Neural crest cell (in vitro differentiated cells): ENCODE measurements at regions not wholly inside any gene's neighbourhood (a gene's known extent, or its start where the extent isn't known, plus 50 kb on each side); places are given as distances from the start of the nearest gene placed in this dataset.

Experiments
- DNase-seq: peaks from one replicate; pipeline ENCODE4 v3.0.0; 2021; ENCODE audit warnings: low read depth, mixed read lengths, low spot score
- H3K27ac Mint-ChIP-seq: one replicate; pipeline ENCODE4 v1.8.0; 2021; ENCODE audit warnings: mild to moderate bottlenecking, mixed read lengths; ENCODE audit not compliant: unreplicated experiment
- H3K27me3 Mint-ChIP-seq: 2 replicates; pipeline ENCODE4 v1.8.0; 2021; ENCODE audit warnings: low read depth, mild to moderate bottlenecking, mixed read lengths
- H3K36me3 Mint-ChIP-seq: 2 replicates; pipeline ENCODE4 v1.8.0; 2021; ENCODE audit warnings: low read depth, mild to moderate bottlenecking, mixed read lengths
- H3K4me1 Mint-ChIP-seq: 2 replicates; pipeline ENCODE4 v1.8.0; 2021; ENCODE audit warnings: mixed read lengths
- H3K4me3 Mint-ChIP-seq: one replicate; pipeline ENCODE4 v1.8.0; 2021; ENCODE audit warnings: mild to moderate bottlenecking, mixed read lengths
- H3K9me3 Mint-ChIP-seq: 2 replicates; pipeline ENCODE4 v1.8.0; 2021; ENCODE audit warnings: mixed read lengths
- CTCF ChIP-seq: fragments of 200-600 bp; sonication (generic); conservative IDR thresholded peaks from 2 replicates; pipeline ENCODE4 v1.5.0; 2021; ENCODE audit warnings: antibody characterized with exemption, mild to moderate bottlenecking

GRCh38 chr5:77560677-77561263 lies 68.7 kb upstream of the WDR41 start:
- peaks cover 11% of the 10 kb centered on the region for H3K27me3 Mint-ChIP-seq
- H3K9me3 Mint-ChIP-seq, result no peaks in the 10 kb centered on the region
- no peaks in the 10 kb centered on the region for H3K4me1 Mint-ChIP-seq
- TF ChIP-seq CTCF, result peak; percentile 76
- DNase-seq, result no peak
- no peaks in the 10 kb centered on the region for H3K36me3 Mint-ChIP-seq
- no peak overlapping the region for H3K4me3 Mint-ChIP-seq
- no peak overlapping the region for H3K27ac Mint-ChIP-seq

GRCh38 chr5:77558266-77558665 lies 66.2 kb upstream of the WDR41 start:
- Mint-ChIP-seq H3K36me3 (no peaks in the 10 kb centered on the region), H3K27me3 (peaks cover 14% of the 10 kb centered on the region), H3K27ac (no peak overlapping the region), H3K4me1 (no peaks in the 10 kb centered on the region), H3K4me3 (no peak overlapping the region), H3K9me3 (no peaks in the 10 kb centered on the region)
- no peak for DNase-seq
- no peak for TF ChIP-seq CTCF

- Mint-ChIP-seq H3K4me1 (no peaks in the 10 kb centered on the region), H3K4me3 (no peak overlapping the region), H3K27me3 (peaks cover 18% of the 10 kb centered on the region), H3K9me3 (peaks cover 14% of the 10 kb centered on the region), H3K27ac (no peak overlapping the region), H3K36me3 (peaks cover 2% of the 10 kb centered on the region)
- TF ChIP-seq CTCF, result no peak
- DNase-seq, result no peak
Observed at GRCh38 chr5:77550406-77550805, 58.3 kb upstream of the WDR41 start.

GRCh38 chr5:77545285-77545684 lies 53.2 kb upstream of the WDR41 start:
- Mint-ChIP-seq H3K4me3 (no peak overlapping the region), H3K27ac (no peak overlapping the region), H3K27me3 (peaks cover 17% of the 10 kb centered on the region), H3K9me3 (peaks cover 20% of the 10 kb centered on the region), H3K36me3 (peaks cover 5% of the 10 kb centered on the region), H3K4me1 (no peaks in the 10 kb centered on the region)
- no peak for TF ChIP-seq CTCF
- DNase-seq, result no peak
